IMR-90 (cell line): ENCODE measurements at regions not wholly inside any gene's neighbourhood (a gene's known extent, or its start where the extent isn't known, plus 50 kb on each side); places are given as distances from the start of the nearest gene placed in this dataset.

Experiments used
- ATAC-seq: fragments of 200-7000 bp; cut with Tn5 transposase; 2 replicates; pipeline ENCODE4 v1.9.1; 2020; ENCODE audit warnings: low read depth, mild to moderate bottlenecking, moderate library complexity
- BruUV-seq: library from RNA; stranded (reverse); fragments of 400-500 nt; replicated peaks from 2 replicates; lab custom pipeline; 2021; lab: Mats Ljungman, UMichigan
- CTCF ChIA-PET: fragments of 300-600 bp; formaldehyde crosslinking; extraction: SDS; loops from one replicate; lab custom pipeline; 2021; ENCODE audit warnings: antibody characterized with exemption; lab: Yijun Ruan, JAX
- POLR2A ChIA-PET: fragments of 300-600 bp; sonication (Branson Sonifier 250); formaldehyde crosslinking; loops from one replicate; lab custom pipeline; 2022; ENCODE audit warnings: antibody characterized with exemption; ENCODE audit not compliant: unreplicated experiment; lab: Charles Lee
- DNase-seq: peaks from one replicate; pipeline ENCODE4 v3.0.0; 2013
- H2AFZ ChIP-seq: replicated peaks from 2 replicates; pipeline ENCODE3; 2013; ENCODE audit warnings: low read length, mild to moderate bottlenecking; ENCODE audit not compliant: poor library complexity
- H2AK5ac ChIP-seq: 2 replicates; pipeline ENCODE4 v1.6.1; 2013; ENCODE audit warnings: low read depth, low read length, inconsistent platforms
- H2AK9ac ChIP-seq: replicated peaks from 2 replicates; pipeline ENCODE3; 2013; ENCODE audit warnings: mild to moderate bottlenecking, low read depth, low read length, moderate library complexity; ENCODE audit not compliant: poor library complexity
- H2BK120ac ChIP-seq: 2 replicates; pipeline ENCODE4 v1.6.1; 2013; ENCODE audit warnings: low read depth, low read length, inconsistent platforms
- H2BK15ac ChIP-seq: 3 replicates; pipeline ENCODE4 v1.6.1; 2013; ENCODE audit warnings: low read depth, low read length, inconsistent platforms
- H2BK20ac ChIP-seq: 2 replicates; pipeline ENCODE4 v1.6.1; 2013; ENCODE audit warnings: low read depth, mild to moderate bottlenecking, inconsistent platforms, low read length, moderate library complexity
- H2BK5ac ChIP-seq: 2 replicates; pipeline ENCODE4 v1.6.1; 2013; ENCODE audit warnings: mild to moderate bottlenecking, low read depth, low read length, inconsistent platforms; ENCODE audit not compliant: poor library complexity, severe bottlenecking
- H3K14ac ChIP-seq: replicated peaks from 2 replicates; pipeline ENCODE4 v1.6.1; 2013; ENCODE audit warnings: low read depth, low read length, inconsistent platforms
- H3K18ac ChIP-seq: 2 replicates; pipeline ENCODE4 v1.6.1; 2013; ENCODE audit warnings: low read depth, low read length, control low read depth
- H3K23ac ChIP-seq: 2 replicates; pipeline ENCODE4 v1.6.1; 2013; ENCODE audit warnings: low read depth, low read length, inconsistent platforms
- H3K27ac ChIP-seq: 2 replicates; pipeline ENCODE4 v1.5.1; 2013; ENCODE audit warnings: mild to moderate bottlenecking, control low read depth, low read length; ENCODE audit not compliant: insufficient read depth
- H3K27me3 ChIP-seq: 2 replicates; pipeline ENCODE4 v1.6.1; 2013; ENCODE audit warnings: low read length; ENCODE audit not compliant: control insufficient read depth, insufficient read depth
- H3K36me3 ChIP-seq: 2 replicates; pipeline ENCODE4 v1.6.1; 2013; ENCODE audit warnings: low read length, mixed read lengths; ENCODE audit not compliant: control insufficient read depth, insufficient read depth
- H3K4ac ChIP-seq: 2 replicates; pipeline ENCODE4 v1.6.1; 2013; ENCODE audit warnings: low read depth, low read length, inconsistent platforms
- H3K4me1 ChIP-seq: 2 replicates; pipeline ENCODE4 v1.6.1; 2013; ENCODE audit warnings: low read length, mixed read lengths; ENCODE audit not compliant: control insufficient read depth, insufficient read depth
- H3K4me2 ChIP-seq: 2 replicates; pipeline ENCODE4 v1.6.1; 2013; ENCODE audit warnings: low read depth, mild to moderate bottlenecking, control low read depth, low read length, moderate library complexity
- H3K4me3 ChIP-seq: 2 replicates; pipeline ENCODE4 v1.5.1; 2013; ENCODE audit warnings: low read depth, mild to moderate bottlenecking, control low read depth, low read length, moderate library complexity; ENCODE audit not compliant: insufficient read depth
- H3K56ac ChIP-seq: 2 replicates; pipeline ENCODE4 v1.6.1; 2013; ENCODE audit warnings: low read length, inconsistent platforms; ENCODE audit not compliant: insufficient read depth; ENCODE audit errors: extremely low read depth
- H3K79me1 ChIP-seq, 2 experiments: 2 replicates each; pipeline ENCODE4 v1.6.1; 2013; ENCODE audit warnings: low read length in 2 of 2, inconsistent platforms in 1 of 2, low read depth in 1 of 2
- H3K9ac ChIP-seq: 2 replicates; pipeline ENCODE4 v1.6.1; 2013; ENCODE audit warnings: low read depth, low read length, control low read depth
- H3K9me1 ChIP-seq: 2 replicates; pipeline ENCODE4 v1.6.1; 2013; ENCODE audit warnings: low read length, inconsistent platforms; ENCODE audit not compliant: insufficient read depth
- H3K9me3 ChIP-seq: 2 replicates; pipeline ENCODE4 v1.6.1; 2013; ENCODE audit warnings: low read length; ENCODE audit not compliant: control insufficient read depth, insufficient read depth
- H4K20me1 ChIP-seq: 2 replicates; pipeline ENCODE4 v1.6.1; 2013; ENCODE audit warnings: low read length, inconsistent platforms; ENCODE audit not compliant: insufficient read depth
- H4K5ac ChIP-seq: 2 replicates; pipeline ENCODE4 v1.6.1; 2013; ENCODE audit warnings: mild to moderate bottlenecking, low read depth, low read length, control low read depth
- H4K8ac ChIP-seq, 2 experiments: 2 replicates each; pipeline ENCODE4 v1.6.1; 2013; ENCODE audit warnings: low read depth in 2 of 2, low read length in 2 of 2, control low read depth in 1 of 2, inconsistent platforms in 1 of 2
- H4K91ac ChIP-seq: 2 replicates; pipeline ENCODE4 v1.6.1; 2013; ENCODE audit warnings: low read depth, low read length, inconsistent platforms; ENCODE audit not compliant: insufficient read depth
- BHLHE40 ChIP-seq: fragments of 150-350 bp; IDR thresholded peaks from 2 replicates; pipeline ENCODE4 v1.6.1; 2016; ENCODE audit warnings: mild to moderate bottlenecking, low read depth, low read length
- CEBPB ChIP-seq: IDR thresholded peaks from 2 replicates; pipeline ENCODE4 v1.6.1; 2012; ENCODE audit warnings: low read depth, low read length, improper control_type of control experiment
- CHD1 ChIP-seq: IDR thresholded peaks from 2 replicates; pipeline ENCODE4 v1.6.1; 2012; ENCODE audit warnings: low read depth, low read length, improper control_type of control experiment
- FOS ChIP-seq: fragments of 150-350 bp; IDR thresholded peaks from 2 replicates; pipeline ENCODE4 v1.6.1; 2016; ENCODE audit warnings: low read depth, low read length
- MAFK ChIP-seq: IDR thresholded peaks from 2 replicates; pipeline ENCODE4 v1.6.1; 2012; ENCODE audit warnings: low read depth, low read length, improper control_type of control experiment
- MAZ ChIP-seq: IDR thresholded peaks from 2 replicates; pipeline ENCODE4 v1.6.1; 2012; ENCODE audit warnings: low read depth, mild to moderate bottlenecking, low read length, improper control_type of control experiment, moderate library complexity, borderline replicate concordance
- MXI1 ChIP-seq: IDR thresholded peaks from 2 replicates; pipeline ENCODE4 v1.6.1; 2012; ENCODE audit warnings: low read depth, mild to moderate bottlenecking, low read length, moderate library complexity, borderline replicate concordance
- NFE2L2 ChIP-seq: fragments of 150-350 bp; IDR thresholded peaks from 2 replicates; pipeline ENCODE4 v1.6.1; 2016; ENCODE audit warnings: low read depth, mild to moderate bottlenecking, low read length
- POLR2A ChIP-seq: IDR thresholded peaks from 2 replicates; pipeline ENCODE4 v1.6.1; 2012; ENCODE audit warnings: mild to moderate bottlenecking, low read depth, low read length
- RAD21 ChIP-seq: IDR thresholded peaks from 2 replicates; pipeline ENCODE4 v1.6.1; 2012; ENCODE audit warnings: low read length, improper control_type of control experiment
- RCOR1 ChIP-seq: IDR thresholded peaks from 2 replicates; pipeline ENCODE4 v1.6.1; 2012; ENCODE audit warnings: mild to moderate bottlenecking, low read length, improper control_type of control experiment; ENCODE audit not compliant: insufficient replicate concordance
- RFX5 ChIP-seq: IDR thresholded peaks from 2 replicates; pipeline ENCODE4 v1.8.0; 2012; ENCODE audit warnings: low read depth, mild to moderate bottlenecking, low read length, moderate library complexity
- SMC3 ChIP-seq: fragments of 150-350 bp; IDR thresholded peaks from 2 replicates; pipeline ENCODE4 v1.6.1; 2016; ENCODE audit warnings: low read depth, mild to moderate bottlenecking, antibody characterized with exemption, low read length, moderate library complexity
- WGBS, 2 experiments: methylation state at CpG; one replicate each; pipeline versions ENCODE4 v1.1.5 to v1.1.7; 2013; ENCODE audit warnings: missing lambda C conversion rate in 2 of 2; ENCODE audit not compliant: insufficient read length in 1 of 2; ENCODE audit errors: extremely low coverage in 2 of 2; 5-methylcytosine and 5-hydroxymethylcytosine counted together
- dilution Hi-C: fragments of 300-500 bp; cut with HindIII; formaldehyde crosslinking; loops from one replicate; pipeline ENCODE4 v1.14.3; 2018; ENCODE audit warnings: low sequenced_read_pairs; ENCODE audit not compliant: unreplicated experiment
- in situ Hi-C: fragments of 300-500 bp; cut with MboI; formaldehyde crosslinking; loops from 3 replicates; pipeline ENCODE4 v1.14.3; 2019; ENCODE audit warnings: low sequenced_read_pairs, inconsistent platforms, mixed read lengths
- intact Hi-C: fragments of 100-400 bp; cut with micrococcal nuclease; formaldehyde crosslinking; loops from 2 replicates; pipeline ENCODE4 v1.10.0; 2022
- TF ChIP-seq, protein P1 (sequence below): fragments of 150-350 bp; IDR thresholded peaks from 2 replicates; pipeline ENCODE4 v1.6.1; 2016; ENCODE audit warnings: low read depth, mild to moderate bottlenecking, low read length, moderate library complexity, borderline replicate concordance
- TF ChIP-seq, protein P2 (sequence below): conservative IDR thresholded peaks from 2 replicates; pipeline ENCODE4 v1.5.1; 2012; ENCODE audit warnings: mild to moderate bottlenecking, low read depth, low read length, improper control_type of control experiment
- TF ChIP-seq, protein P3 (sequence below): fragments of 150-350 bp; IDR thresholded peaks from 2 replicates; pipeline ENCODE4 v1.6.1; 2017; ENCODE audit warnings: mild to moderate bottlenecking, antibody characterized with exemption, low read length, low read depth

DNA sequence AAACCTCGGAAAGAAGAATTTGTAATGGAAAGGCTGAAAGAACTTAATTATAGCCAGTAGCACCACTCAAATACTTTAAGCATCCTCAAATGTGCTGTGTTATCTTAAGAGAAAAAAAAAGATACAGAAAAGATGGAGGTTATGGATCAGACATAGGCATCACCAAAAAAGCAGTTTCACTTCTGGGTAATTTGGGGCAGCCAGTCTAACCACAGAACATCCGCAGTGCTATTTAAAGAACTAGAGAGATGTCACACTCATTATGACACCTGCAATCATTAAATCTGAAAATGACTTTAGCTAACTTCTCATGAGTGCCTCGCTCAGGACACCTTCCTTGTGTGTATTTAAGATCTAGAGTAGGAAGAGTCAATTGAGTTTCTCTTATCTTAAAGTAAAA is 211.8 kb downstream of the RBM26 start:
- H3K36me3 ChIP-seq, result no peaks in the 10 kb centered on the region
- in situ Hi-C loops (no loop called here), intact Hi-C loops (no loop called here), dilution Hi-C loops (no loop called here)
- no peaks in the 10 kb centered on the region for H3K27me3 ChIP-seq
- H3K79me1 ChIP-seq, result no peaks in the 10 kb centered on the region
- no peaks in the 10 kb centered on the region for H3K9me1 ChIP-seq
- H3K56ac ChIP-seq, result no peak overlapping the region
- no peak overlapping the region for H2BK120ac ChIP-seq
- no peak overlapping the region for H3K27ac ChIP-seq
- no peak overlapping the region for H3K4me2 ChIP-seq
- no CpG with 5 or more reads among the region's 3 CpGs for WGBS, 2 experiments
- no peak overlapping the region for H2BK20ac ChIP-seq
- H4K20me1 ChIP-seq, result no peaks in the 10 kb centered on the region
- no peak overlapping the region for H4K91ac ChIP-seq
- H3K4ac ChIP-seq, result no peak overlapping the region
- H2AK9ac ChIP-seq, result no peak overlapping the region
- POLR2A ChIA-PET, result no interaction called here
- no peak overlapping the region for H4K8ac ChIP-seq
- no peak overlapping the region for H4K5ac ChIP-seq
- DNase-seq, result no peak
- no peak overlapping the region for H2BK5ac ChIP-seq
- CTCF ChIA-PET, result no interaction called here
- H2AFZ ChIP-seq, result no peak overlapping the region
- ATAC-seq, result no peak
- H3K9ac ChIP-seq, result no peak overlapping the region
- no peak overlapping the region for H3K14ac ChIP-seq
- no peak overlapping the region for H3K23ac ChIP-seq
- no peaks in the 10 kb centered on the region for H3K4me1 ChIP-seq
- TF ChIP-seq RFX5 (no peak), POLR2A (no peak), BHLHE40 (no peak), MXI1 (no peak), RCOR1 (no peak), FOS (no peak), CHD1 (no peak), CEBPB (no peak), RAD21 (no peak), MAZ (no peak), NFE2L2 (no peak), SMC3 (no peak), MAFK (no peak)
- TF ChIP-seq, protein P1, sequence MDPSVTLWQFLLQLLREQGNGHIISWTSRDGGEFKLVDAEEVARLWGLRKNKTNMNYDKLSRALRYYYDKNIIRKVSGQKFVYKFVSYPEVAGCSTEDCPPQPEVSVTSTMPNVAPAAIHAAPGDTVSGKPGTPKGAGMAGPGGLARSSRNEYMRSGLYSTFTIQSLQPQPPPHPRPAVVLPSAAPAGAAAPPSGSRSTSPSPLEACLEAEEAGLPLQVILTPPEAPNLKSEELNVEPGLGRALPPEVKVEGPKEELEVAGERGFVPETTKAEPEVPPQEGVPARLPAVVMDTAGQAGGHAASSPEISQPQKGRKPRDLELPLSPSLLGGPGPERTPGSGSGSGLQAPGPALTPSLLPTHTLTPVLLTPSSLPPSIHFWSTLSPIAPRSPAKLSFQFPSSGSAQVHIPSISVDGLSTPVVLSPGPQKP, result no peak
- TF ChIP-seq, protein P2, sequence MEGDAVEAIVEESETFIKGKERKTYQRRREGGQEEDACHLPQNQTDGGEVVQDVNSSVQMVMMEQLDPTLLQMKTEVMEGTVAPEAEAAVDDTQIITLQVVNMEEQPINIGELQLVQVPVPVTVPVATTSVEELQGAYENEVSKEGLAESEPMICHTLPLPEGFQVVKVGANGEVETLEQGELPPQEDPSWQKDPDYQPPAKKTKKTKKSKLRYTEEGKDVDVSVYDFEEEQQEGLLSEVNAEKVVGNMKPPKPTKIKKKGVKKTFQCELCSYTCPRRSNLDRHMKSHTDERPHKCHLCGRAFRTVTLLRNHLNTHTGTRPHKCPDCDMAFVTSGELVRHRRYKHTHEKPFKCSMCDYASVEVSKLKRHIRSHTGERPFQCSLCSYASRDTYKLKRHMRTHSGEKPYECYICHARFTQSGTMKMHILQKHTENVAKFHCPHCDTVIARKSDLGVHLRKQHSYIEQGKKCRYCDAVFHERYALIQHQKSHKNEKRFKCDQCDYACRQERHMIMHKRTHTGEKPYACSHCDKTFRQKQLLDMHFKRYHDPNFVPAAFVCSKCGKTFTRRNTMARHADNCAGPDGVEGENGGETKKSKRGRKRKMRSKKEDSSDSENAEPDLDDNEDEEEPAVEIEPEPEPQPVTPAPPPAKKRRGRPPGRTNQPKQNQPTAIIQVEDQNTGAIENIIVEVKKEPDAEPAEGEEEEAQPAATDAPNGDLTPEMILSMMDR, result no peak
- TF ChIP-seq, protein P3, sequence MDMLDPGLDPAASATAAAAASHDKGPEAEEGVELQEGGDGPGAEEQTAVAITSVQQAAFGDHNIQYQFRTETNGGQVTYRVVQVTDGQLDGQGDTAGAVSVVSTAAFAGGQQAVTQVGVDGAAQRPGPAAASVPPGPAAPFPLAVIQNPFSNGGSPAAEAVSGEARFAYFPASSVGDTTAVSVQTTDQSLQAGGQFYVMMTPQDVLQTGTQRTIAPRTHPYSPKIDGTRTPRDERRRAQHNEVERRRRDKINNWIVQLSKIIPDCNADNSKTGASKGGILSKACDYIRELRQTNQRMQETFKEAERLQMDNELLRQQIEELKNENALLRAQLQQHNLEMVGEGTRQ, result no peak
- H3K18ac ChIP-seq, result no peak overlapping the region
- no peaks in the 10 kb centered on the region for H3K9me3 ChIP-seq
- no peak overlapping the region for H2AK5ac ChIP-seq
- BruUV-seq, result no TSS peak
- H2BK15ac ChIP-seq, result no peak overlapping the region
- H3K4me3 ChIP-seq, result no peak overlapping the region
